Lower leg skin (tissue), 3 donors: ENCODE measurements at regions not wholly inside any gene's neighbourhood (a gene's known extent, or its start where the extent isn't known, plus 50 kb on each side); places are given as distances from the start of the nearest gene placed in this dataset.
"Not testable (repeated sequence)": the region's sequence is repeated elsewhere in the genome, so short reads cannot be mapped to it uniquely, and the experiment has no call there.

Experiments
- CTCF ChIP-seq, 3 donors: fragments of 450-650 bp; IDR thresholded peaks; one replicate each; pipeline ENCODE4 v1.5.1; 2016; ENCODE audit warnings: antibody characterized with exemption in 3 of 3, mild to moderate bottlenecking in 3 of 3, moderate library complexity in 2 of 3
- POLR2A ChIP-seq, 2 donors: fragments of 450-650 bp; IDR thresholded peaks; one replicate each; pipeline ENCODE4 v1.6.1; 2016 to 2017; ENCODE audit warnings: antibody characterized with exemption in 2 of 2, mild to moderate bottlenecking in 1 of 2, moderate library complexity in 1 of 2

DNA sequence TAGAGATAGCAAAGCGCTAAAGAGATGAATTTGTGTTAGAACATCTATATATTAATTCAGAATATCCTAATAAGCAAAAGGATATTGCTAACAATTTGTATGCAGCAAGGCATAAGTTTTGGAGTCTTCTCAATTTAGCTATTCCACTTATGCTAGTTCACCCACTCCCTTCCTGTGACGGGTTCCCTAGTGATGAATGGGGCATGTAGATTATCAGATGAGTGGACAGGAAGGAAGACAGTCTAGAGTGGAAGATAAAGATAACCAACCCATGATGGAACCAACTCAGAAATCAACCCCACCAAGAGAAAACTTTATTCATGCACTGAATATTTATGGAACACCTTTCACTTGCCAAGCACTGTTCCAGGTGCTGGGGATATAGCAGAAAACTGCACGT is 55.4 kb upstream of the NUTM2D start:
- TF ChIP-seq CTCF, POLR2A (IDR thresholded peaks at IDR 0.05): not testable (repeated sequence)
